ENCODE measurements at regions not wholly inside any gene's neighbourhood (a gene's known extent, or its start where the extent isn't known, plus 50 kb on each side); places are given as distances from the start of the nearest gene placed in this dataset.

DNA sequence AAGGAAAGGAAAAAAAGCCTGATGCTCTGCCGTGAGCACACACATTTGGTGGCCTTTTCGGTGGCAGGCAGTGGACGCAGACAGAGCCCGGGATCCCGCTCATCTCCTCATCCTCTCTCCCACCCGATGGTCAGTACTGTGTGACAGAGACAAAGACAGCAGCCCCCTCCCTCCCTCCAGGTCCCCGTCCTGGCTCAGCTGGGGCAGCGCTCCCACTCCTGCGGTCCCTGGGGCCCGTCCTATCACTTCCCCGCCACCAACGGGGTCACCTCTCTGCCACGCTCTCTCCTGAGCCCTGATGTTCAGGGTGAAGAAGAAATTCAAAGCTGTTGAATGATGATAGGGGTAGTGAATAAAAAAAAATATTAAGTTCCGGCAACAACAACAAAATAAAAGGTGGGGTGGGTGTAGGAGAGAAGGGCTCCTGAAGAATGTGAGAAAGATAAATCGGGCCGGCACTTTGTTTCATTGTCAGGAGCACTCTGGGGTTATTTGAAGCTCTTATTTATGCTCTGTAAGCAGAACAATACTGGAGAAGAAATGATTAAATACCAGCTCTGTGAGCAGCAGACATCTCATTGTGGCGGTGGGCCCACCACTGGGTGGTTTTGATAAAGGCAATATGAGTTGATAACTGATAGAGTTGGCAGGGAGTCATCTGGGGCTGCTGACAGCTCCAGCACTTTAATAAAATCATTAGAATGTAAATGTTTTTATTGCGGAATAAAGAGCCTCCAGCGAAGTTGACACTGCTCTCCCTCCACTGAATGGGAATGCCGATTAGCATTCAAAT, 417.7 kb downstream of the IRX1 start:
- no peaks in the 10 kb centered on the region for H3K9me3 ChIP-seq
- no peak overlapping the region for H3K4me3 ChIP-seq
- H3K36me3 ChIP-seq = no peaks in the 10 kb centered on the region
- peak overlapping the region in 1 of 2 donors; percentile 48 for H3K27ac ChIP-seq
- peaks cover 4 to 29% of the 10 kb centered on the region in 2 donors for H3K4me1 ChIP-seq (ENCODE audit: control insufficient read depth in 1 of 2, low read depth in 2 of 2)
- no peak for ATAC-seq (ENCODE audit: insufficient number of reproducible peaks, low FRiP score, low read depth)
- no peak for DNase-seq (ENCODE audit: low spot score)
- TF ChIP-seq, protein P1, sequence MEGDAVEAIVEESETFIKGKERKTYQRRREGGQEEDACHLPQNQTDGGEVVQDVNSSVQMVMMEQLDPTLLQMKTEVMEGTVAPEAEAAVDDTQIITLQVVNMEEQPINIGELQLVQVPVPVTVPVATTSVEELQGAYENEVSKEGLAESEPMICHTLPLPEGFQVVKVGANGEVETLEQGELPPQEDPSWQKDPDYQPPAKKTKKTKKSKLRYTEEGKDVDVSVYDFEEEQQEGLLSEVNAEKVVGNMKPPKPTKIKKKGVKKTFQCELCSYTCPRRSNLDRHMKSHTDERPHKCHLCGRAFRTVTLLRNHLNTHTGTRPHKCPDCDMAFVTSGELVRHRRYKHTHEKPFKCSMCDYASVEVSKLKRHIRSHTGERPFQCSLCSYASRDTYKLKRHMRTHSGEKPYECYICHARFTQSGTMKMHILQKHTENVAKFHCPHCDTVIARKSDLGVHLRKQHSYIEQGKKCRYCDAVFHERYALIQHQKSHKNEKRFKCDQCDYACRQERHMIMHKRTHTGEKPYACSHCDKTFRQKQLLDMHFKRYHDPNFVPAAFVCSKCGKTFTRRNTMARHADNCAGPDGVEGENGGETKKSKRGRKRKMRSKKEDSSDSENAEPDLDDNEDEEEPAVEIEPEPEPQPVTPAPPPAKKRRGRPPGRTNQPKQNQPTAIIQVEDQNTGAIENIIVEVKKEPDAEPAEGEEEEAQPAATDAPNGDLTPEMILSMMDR (IDR thresholded peaks at IDR 0.05) = no peak
- no peaks in the 10 kb centered on the region for H3K27me3 ChIP-seq (replicated peaks; ENCODE audit: insufficient read depth)

DNA sequence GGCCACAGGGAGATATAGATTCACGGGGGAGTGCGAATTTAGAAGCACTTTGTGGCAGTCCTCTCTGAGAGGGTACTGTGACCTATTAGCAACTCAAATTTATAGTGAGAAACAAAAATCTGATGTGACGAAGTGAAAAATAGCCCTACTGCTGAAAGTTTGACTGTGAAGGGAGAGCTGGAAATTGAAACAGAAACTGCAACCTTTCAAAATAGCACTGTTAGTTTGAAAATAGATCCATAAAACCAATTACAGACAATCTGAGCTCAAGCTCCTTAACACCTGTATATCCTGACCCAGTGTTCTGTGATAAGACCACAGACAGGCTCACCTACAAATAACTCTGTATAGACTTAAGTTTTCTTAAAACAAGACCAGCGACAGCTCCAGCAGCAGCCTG, 420.1 kb downstream of the IRX1 start:
- H3K4me1 ChIP-seq (ENCODE audit: control insufficient read depth in 1 of 2, low read depth in 2 of 2) = peaks cover 10 to 22% of the 10 kb centered on the region in 2 donors
- H3K9me3 ChIP-seq = no peaks in the 10 kb centered on the region
- H3K27ac ChIP-seq = peak overlapping the region in 1 of 2 donors; percentile 42
- ATAC-seq (ENCODE audit: insufficient number of reproducible peaks, low FRiP score, low read depth) = no peak
- H3K36me3 ChIP-seq = no peaks in the 10 kb centered on the region
- H3K4me3 ChIP-seq = peak overlapping the region; percentile 53
- H3K27me3 ChIP-seq (replicated peaks; ENCODE audit: insufficient read depth) = no peaks in the 10 kb centered on the region
- DNase-seq (ENCODE audit: low spot score) = no peak
- TF ChIP-seq, protein P1 (IDR thresholded peaks at IDR 0.05) = no peak

DNA sequence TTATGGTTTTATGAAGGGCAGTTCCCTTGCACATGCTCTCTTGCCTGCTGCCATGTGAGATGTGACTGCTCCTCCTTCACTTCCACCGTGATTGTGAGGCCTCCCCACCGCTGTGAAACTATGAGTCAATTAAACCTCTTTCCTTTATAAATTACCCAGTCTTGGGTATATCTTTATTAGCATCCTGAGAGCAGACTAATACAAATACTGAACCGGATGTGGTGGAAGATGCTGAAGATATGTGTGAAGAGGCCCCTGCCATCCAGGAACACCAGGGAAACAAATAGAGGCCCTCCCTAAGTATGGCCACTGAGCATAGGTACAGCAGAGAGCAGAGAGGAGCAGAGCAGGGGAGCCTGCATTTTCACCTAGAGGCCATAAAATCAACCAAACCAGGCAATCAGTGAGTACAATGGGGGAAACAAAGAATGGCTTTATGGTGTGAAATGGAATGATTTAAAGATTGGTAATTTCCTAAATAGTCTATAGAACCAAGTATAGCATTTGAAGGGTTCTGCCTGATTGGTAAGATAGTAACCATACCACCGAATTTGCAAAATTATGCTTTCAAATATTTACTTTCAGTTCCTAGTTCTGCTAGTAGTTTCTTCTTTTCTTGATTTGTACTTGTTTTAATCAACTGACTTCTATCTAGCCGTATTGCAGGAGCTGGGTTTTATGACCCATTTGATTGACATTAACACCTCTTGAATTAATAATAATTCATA, 421.6 kb downstream of the IRX1 start:
- Histone ChIP-seq H3K27me3 (replicated peaks; ENCODE audit: insufficient read depth) (no peaks in the 10 kb centered on the region), H3K9me3 (no peaks in the 10 kb centered on the region), H3K27ac (no peak overlapping the region), H3K4me1 (ENCODE audit: control insufficient read depth in 1 of 2, low read depth in 2 of 2) (peaks cover 7 to 15% of the 10 kb centered on the region in 2 donors), H3K36me3 (no peaks in the 10 kb centered on the region), H3K4me3 (no peak overlapping the region)
- TF ChIP-seq, protein P1 (IDR thresholded peaks at IDR 0.05) = no peak
- no peak for DNase-seq (ENCODE audit: low spot score)
- no peak for ATAC-seq (ENCODE audit: insufficient number of reproducible peaks, low FRiP score, low read depth)

DNA sequence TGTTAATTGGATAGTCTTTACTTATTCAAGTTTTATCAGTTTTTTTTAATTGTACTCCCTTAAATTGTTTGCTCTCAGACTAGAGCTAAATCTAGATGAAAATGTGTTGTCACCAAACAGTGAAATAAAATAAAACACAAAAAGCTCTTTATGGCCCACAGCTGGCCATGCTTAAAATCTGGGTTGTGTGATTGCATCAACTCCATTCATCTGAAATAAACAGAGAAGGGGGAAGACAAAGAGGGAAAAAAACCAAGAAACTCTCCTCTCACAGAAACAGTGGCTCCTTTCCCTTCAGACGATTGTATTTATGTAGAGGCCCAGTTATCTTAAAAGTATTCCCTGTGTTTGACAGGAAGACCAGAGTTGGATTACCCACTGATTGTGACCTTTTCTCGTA, 422.4 kb downstream of the IRX1 start:
- Histone ChIP-seq H3K9me3 (no peaks in the 10 kb centered on the region), H3K27ac (no peak overlapping the region), H3K4me1 (ENCODE audit: control insufficient read depth in 1 of 2, low read depth in 2 of 2) (peaks cover 7 to 15% of the 10 kb centered on the region in 2 donors), H3K4me3 (no peak overlapping the region), H3K27me3 (replicated peaks; ENCODE audit: insufficient read depth) (no peaks in the 10 kb centered on the region), H3K36me3 (no peaks in the 10 kb centered on the region)
- ATAC-seq (ENCODE audit: insufficient number of reproducible peaks, low FRiP score, low read depth) = no peak
- DNase-seq (ENCODE audit: low spot score) = no peak
- TF ChIP-seq, protein P1 (IDR thresholded peaks at IDR 0.05) = no peak

DNA sequence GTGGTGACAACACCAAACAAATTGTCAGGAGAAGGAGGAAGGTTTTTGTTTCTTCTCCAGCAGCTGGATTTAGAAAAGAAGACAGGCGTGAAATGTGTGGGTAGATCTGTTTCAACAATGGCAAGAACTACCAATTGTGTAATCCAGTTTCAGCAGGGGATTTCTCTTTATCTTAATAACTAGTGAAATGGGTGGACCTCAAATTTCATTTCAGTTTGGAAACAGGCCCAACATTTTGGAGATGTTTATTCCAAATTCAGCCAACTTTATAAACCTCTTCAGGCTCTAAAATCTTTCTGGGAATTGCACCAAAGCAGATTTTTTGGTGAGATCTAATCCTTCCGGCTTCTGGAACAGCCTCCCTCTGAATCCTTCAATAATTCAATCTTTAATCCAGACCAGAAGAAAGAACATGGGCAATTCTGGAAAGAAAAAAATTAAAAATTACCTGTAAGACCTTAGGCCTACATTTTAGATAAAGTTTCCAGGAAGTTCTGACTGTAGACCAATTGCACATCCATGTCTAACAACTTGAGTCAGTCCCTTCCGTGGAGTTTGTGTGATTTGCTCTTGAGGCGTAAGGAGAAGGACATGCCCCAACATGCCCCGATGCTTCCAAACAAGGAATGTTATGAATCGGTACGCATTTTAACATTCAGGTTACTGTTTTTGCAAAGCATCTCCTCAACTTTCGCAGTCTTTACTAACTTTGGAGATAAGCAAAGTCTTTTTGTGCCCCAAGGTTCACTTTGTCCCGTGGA, 423.6 kb downstream of the IRX1 start:
- H3K27ac ChIP-seq = peak overlapping the region in 1 of 2 donors; percentile 45
- no peak for ATAC-seq (ENCODE audit: insufficient number of reproducible peaks, low FRiP score, low read depth)

More for the DNA sequence above, 423.6 kb downstream of the IRX1 start:
- DNase-seq (ENCODE audit: low spot score) = no peak
- Histone ChIP-seq H3K27me3 (replicated peaks; ENCODE audit: insufficient read depth) (no peaks in the 10 kb centered on the region), H3K36me3 (no peaks in the 10 kb centered on the region), H3K9me3 (no peaks in the 10 kb centered on the region), H3K4me1 (ENCODE audit: control insufficient read depth in 1 of 2, low read depth in 2 of 2) (peaks cover 7 to 15% of the 10 kb centered on the region in 2 donors), H3K4me3 (no peak overlapping the region)
- TF ChIP-seq, protein P1 (IDR thresholded peaks at IDR 0.05) = no peak

Measured in thoracic aorta (tissue), 2 donors.